Mucosa of descending colon (tissue), 3 donors: ENCODE measurements at regions not wholly inside any gene's neighbourhood (a gene's known extent, or its start where the extent isn't known, plus 50 kb on each side); places are given as distances from the start of the nearest gene placed in this dataset.

ENCODE experiments used
- ATAC-seq: fragments of 200-7000 bp; cut with Tn5 transposase; one replicate; pipeline ENCODE4 v1.9.1; 2020; ENCODE audit warnings: mild to moderate bottlenecking, moderate library complexity
- DNase-seq, 3 donors: peaks; one replicate each; pipeline ENCODE4 v3.0.0-alpha.2; 2020
- H3K36me3 ChIP-seq: fragments of 200-600 bp; one replicate; pipeline ENCODE4 v1.8.0; 2021; ENCODE audit warnings: low read depth, mild to moderate bottlenecking
- H3K4me1 ChIP-seq: fragments of 200-600 bp; one replicate; pipeline ENCODE4 v1.8.0; 2021; ENCODE audit warnings: low read depth, mild to moderate bottlenecking
- H3K4me3 ChIP-seq: fragments of 200-600 bp; one replicate; pipeline ENCODE4 v1.8.0; 2021; ENCODE audit warnings: mild to moderate bottlenecking
- H3K9me3 ChIP-seq: fragments of 200-600 bp; one replicate; pipeline ENCODE4 v1.8.0; 2021; ENCODE audit warnings: mild to moderate bottlenecking
- intact Hi-C, 2 donors: fragments of 100-400 bp; cut with DNase I in 1 of 2; cut with micrococcal nuclease in 1 of 2; formaldehyde crosslinking; loops; one replicate each; pipeline versions ENCODE4 v1.11.0 to v1.11.1; 2022; cut with DNase I, micrococcal nuclease
- TF ChIP-seq, protein P1 (sequence below): fragments of 200-600 bp; IDR thresholded peaks from one replicate; pipeline ENCODE4 v1.8.0; 2022; ENCODE audit warnings: antibody characterized with exemption, mild to moderate bottlenecking
- donor health status: DM: no; HTN: no; CAD: no; lungs with moderate emphysema.
- donor health status: DM: no; HTN: no; CAD: no.
- donor health status: DM: no; HTN: yes; CAD: no.

DNA sequence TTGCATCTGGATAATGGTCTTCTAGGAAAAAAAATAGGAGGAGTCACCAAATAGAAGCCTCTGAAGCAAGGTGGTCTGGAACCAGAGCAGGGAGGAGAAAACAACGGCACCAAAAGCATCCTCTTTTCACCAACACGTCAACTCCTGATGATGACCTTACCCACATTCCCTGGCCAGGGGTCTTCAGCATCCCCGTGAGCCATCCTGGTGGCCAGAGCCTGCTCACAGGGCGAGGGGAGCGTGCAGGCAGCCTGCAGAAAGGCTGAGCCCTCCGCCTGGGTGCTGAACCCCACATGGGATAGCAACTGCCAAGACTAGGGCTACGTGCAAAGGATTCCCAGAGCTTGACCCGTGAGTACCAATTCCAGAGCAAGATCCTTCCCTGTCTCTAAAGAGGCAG lies 191.0 kb downstream of the NDUFA10 start:
- Histone ChIP-seq H3K4me1 (no peaks in the 10 kb centered on the region), H3K9me3 (no peaks in the 10 kb centered on the region), H3K4me3 (no peak overlapping the region), H3K36me3 (no peaks in the 10 kb centered on the region)
- intact Hi-C loops: no loop called here
- no peak for DNase-seq
- no peak for ATAC-seq
- TF ChIP-seq, protein P1, sequence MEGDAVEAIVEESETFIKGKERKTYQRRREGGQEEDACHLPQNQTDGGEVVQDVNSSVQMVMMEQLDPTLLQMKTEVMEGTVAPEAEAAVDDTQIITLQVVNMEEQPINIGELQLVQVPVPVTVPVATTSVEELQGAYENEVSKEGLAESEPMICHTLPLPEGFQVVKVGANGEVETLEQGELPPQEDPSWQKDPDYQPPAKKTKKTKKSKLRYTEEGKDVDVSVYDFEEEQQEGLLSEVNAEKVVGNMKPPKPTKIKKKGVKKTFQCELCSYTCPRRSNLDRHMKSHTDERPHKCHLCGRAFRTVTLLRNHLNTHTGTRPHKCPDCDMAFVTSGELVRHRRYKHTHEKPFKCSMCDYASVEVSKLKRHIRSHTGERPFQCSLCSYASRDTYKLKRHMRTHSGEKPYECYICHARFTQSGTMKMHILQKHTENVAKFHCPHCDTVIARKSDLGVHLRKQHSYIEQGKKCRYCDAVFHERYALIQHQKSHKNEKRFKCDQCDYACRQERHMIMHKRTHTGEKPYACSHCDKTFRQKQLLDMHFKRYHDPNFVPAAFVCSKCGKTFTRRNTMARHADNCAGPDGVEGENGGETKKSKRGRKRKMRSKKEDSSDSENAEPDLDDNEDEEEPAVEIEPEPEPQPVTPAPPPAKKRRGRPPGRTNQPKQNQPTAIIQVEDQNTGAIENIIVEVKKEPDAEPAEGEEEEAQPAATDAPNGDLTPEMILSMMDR: no peak

DNA sequence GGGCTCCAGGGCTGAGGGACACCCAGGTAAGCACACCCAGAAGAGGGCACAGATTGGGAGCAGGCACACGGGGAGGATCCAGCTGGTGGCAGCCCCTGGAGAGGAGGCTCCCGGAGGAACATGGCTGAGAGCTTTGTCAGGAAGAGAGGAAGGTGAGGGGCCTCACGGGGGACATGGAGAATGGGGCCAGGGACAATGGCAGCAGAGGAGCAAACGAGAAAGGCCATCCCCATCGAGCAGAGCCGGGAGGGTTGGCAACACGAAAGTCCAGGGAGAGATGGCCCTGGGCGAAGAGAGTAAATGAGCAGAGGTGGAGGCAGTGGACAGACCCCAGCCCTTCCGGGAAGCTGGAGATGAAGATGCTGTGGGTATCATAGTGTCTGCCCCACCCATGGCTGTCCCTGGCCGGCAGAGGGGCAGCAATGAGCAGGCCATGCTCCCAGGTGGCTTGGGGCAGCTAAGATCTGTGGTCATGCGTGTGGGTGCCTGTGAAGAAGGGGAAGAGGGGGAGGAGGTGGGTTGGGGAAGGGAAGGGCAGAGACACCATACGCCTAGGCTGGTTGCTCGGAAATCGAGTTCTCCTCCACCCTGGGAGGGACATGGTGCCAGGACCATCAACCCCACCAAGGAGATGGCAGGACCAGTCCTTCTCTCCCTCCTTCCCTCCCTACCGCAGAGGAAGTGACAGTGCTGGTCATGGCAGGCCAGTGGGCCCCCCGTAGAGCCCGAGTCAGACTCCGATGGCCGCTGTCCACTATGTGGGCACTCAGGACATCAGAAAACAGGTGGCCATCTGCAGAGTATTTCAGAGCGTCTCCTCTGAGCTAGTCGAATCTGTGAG lies 191.7 kb downstream of the NDUFA10 start:
- intact Hi-C loops: no loop called here
- no peaks in the 10 kb centered on the region for H3K4me1 ChIP-seq
- no peak overlapping the region for H3K4me3 ChIP-seq
- no peak for ATAC-seq
- H3K9me3 ChIP-seq: no peaks in the 10 kb centered on the region
- TF ChIP-seq, protein P1: no peak
- DNase-seq: no peak
- no peaks in the 10 kb centered on the region for H3K36me3 ChIP-seq

DNA sequence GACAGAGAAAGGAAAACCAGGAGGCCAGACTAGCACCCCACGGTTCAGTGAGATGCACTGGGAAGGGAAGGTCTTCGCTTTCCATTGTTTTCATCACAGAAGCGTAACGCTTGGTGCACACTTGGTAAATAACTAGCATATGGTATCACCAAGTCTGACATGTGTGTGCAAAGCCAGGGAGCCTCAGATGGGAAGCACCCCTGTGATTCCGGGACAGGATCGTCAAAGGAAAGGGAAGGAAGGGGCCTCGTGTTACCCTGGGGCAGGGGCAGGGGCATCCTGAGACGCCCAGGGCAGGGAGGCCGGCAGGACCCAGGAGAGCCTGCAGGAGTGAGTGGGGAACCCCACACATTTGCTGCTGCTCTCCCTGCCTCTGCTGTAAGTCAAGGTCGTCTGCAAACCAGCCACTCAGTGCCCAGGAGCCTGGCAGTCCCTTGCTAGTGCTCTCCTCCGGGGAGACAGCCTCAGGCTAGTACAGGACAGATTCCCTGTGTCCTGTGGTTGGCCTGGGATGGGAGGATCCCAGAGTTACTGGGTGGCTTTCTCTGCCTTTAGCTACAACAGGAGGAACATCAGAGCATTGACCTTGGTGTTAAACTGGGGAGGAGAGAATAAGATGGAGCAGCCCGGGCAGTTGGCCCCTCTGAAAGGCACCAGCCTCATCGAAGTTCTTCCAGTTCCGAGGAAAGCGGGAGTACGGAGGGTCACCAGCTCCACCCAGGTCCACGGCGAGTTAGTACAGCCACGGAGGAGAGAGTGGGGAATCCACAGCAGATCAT lies 192.5 kb downstream of the NDUFA10 start:
- no peak for DNase-seq
- Histone ChIP-seq H3K9me3 (no peaks in the 10 kb centered on the region), H3K4me1 (no peaks in the 10 kb centered on the region), H3K36me3 (no peaks in the 10 kb centered on the region), H3K4me3 (no peak overlapping the region)
- ATAC-seq: no peak
- intact Hi-C loops: no loop called here
- TF ChIP-seq, protein P1: no peak

DNA sequence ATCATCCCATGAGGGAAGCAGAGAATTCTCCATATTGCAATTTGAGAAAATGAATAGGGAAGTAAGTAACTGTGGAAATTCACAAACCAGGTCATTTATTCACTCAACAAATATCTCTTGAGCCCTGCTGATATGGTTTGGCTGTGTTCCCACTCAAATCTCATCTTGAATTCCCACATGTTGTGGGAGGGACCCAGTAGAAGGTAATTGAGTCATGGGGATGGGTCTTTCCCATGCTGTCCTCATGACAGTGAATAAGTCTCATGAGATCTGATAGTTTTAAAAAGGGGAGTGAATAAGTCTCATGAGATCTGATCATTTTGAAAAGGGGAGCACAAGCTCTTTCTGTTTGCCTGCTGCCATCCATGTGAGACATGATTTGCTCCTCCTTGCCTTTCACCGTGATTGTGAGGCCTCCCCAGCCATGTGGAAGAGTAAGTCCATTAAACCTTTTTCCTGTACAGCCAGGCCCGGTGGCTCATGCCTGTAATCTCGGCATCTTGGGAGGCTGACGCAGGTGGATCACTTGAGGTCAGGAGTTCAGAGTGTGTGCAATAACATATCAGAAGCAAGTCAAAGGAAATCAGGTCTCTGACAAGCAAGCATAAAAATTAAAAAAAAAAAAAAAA lies 193.2 kb downstream of the NDUFA10 start:
- ATAC-seq (no peak), DNase-seq (no peak)
- Histone ChIP-seq H3K36me3 (no peaks in the 10 kb centered on the region), H3K4me3 (no peak overlapping the region), H3K9me3 (no peaks in the 10 kb centered on the region), H3K4me1 (no peaks in the 10 kb centered on the region)
- TF ChIP-seq, protein P1: no peak
- intact Hi-C loops: no loop called here

DNA sequence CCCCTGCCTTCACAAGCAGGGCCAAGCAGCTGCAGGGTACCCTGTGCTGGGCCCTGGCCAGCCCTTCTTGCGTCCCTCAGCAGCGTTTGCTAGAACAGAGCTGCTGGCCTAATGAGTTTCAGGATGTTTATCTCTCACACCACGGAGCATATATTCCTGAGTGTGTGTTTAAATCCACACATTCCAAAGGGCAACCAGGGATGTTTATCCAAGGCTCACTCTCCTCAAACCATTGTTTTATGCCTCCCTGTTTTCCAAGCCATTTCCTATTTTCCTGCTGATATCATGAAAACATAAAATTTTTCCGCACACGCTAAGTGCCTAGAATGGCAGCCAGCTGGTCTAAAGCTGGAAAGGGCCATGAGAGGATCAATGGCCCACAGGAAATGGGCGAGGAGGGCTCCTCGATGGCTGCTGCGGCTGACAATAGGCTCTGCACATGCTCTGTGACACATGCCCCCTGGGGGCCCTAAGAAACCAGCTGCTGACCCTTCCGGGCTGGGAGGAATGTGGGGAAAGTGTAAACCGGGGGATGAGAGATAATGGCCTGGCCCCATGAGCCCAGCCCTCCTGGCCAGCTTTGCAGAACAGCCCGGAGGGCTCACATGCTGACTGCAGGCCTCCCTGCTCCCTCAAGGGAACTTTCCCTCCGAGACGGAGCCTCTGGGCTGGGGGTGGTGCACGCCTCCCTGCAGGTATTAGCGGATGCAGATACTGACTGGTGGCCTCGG lies 194.0 kb downstream of the NDUFA10 start:
- no peaks in the 10 kb centered on the region for H3K4me1 ChIP-seq
- no peaks in the 10 kb centered on the region for H3K36me3 ChIP-seq
- H3K9me3 ChIP-seq: no peaks in the 10 kb centered on the region
- ATAC-seq (no peak), DNase-seq (no peak)
- H3K4me3 ChIP-seq: no peak overlapping the region
- TF ChIP-seq, protein P1: no peak
- intact Hi-C loops: no loop called here
